Lung (tissue), 11 donors: ENCODE measurements at regions not wholly inside any gene's neighbourhood (a gene's known extent, or its start where the extent isn't known, plus 50 kb on each side); places are given as distances from the start of the nearest gene placed in this dataset.

Source experiments
- ATAC-seq: fragments of 200-7000 bp; cut with Tn5 transposase; one replicate; pipeline ENCODE4 v1.9.1; 2020; ENCODE audit warnings: moderate number of reproducible peaks; ENCODE audit not compliant: insufficient read depth, low FRiP score
- DNase-seq, 3 donors: peaks; one replicate each; pipeline ENCODE4 v3.0.0-alpha.2; 2013 to 2017
- H3K27ac ChIP-seq, 2 donors: one replicate each; pipeline ENCODE4 v1.5.1; 2013; ENCODE audit warnings: mild to moderate bottlenecking in 2 of 2, moderate library complexity in 2 of 2, control low read depth in 1 of 2, inconsistent platforms in 1 of 2, low read depth in 1 of 2, low read length in 1 of 2
- H3K27me3 ChIP-seq, 3 donors: one replicate each; pipeline ENCODE4 v1.5.1; 2013; ENCODE audit warnings: low read length in 2 of 3; ENCODE audit not compliant: control insufficient read depth in 3 of 3, insufficient read depth in 3 of 3
- H3K36me3 ChIP-seq, 4 donors: one replicate each; pipeline ENCODE4 v1.5.1; 2013; ENCODE audit warnings: low read length in 4 of 4, mild to moderate bottlenecking in 1 of 4, moderate library complexity in 1 of 4; ENCODE audit not compliant: control insufficient read depth in 4 of 4, insufficient read depth in 4 of 4
- H3K4me1 ChIP-seq, 5 donors: one replicate each; pipeline ENCODE4 v1.5.1; 2013; ENCODE audit warnings: low read length in 5 of 5, mild to moderate bottlenecking in 2 of 5, moderate library complexity in 1 of 5; ENCODE audit not compliant: control insufficient read depth in 5 of 5, insufficient read depth in 5 of 5
- H3K4me3 ChIP-seq: one replicate; pipeline ENCODE4 v1.5.1; 2013; ENCODE audit warnings: mild to moderate bottlenecking, control low read depth, moderate library complexity
- H3K9ac ChIP-seq, 2 donors: one replicate each; pipeline ENCODE4 v1.5.1; 2013; ENCODE audit warnings: low read length in 2 of 2, control low read depth in 1 of 2; ENCODE audit not compliant: insufficient read depth in 1 of 2
- H3K9me3 ChIP-seq, 4 donors: one replicate each; pipeline ENCODE4 v1.5.1; 2013; ENCODE audit warnings: low read length in 3 of 4, mild to moderate bottlenecking in 1 of 4, moderate library complexity in 1 of 4; ENCODE audit not compliant: control insufficient read depth in 4 of 4, insufficient read depth in 3 of 4
- WGBS, 2 donors: extraction: QIAGEN DNeasy Blood & Tissue Kit; methylation state at CpG; one replicate each; pipeline ENCODE4 v1.1.7; 2013; 5-methylcytosine and 5-hydroxymethylcytosine counted together
- TF ChIP-seq, protein P1 (sequence below): IDR thresholded peaks from 2 replicates; pipeline ENCODE4 v1.5.1; 2012; ENCODE audit warnings: mild to moderate bottlenecking; ENCODE audit errors: control extremely low read depth, extremely low read depth
- donor health status: control.
- donor health status: control.
- donor health status: Bipolar disorder and iron deficiency.
- donor health status: healthy.
- donor health status: DM: yes; HTN: yes; CAD: no.

DNA sequence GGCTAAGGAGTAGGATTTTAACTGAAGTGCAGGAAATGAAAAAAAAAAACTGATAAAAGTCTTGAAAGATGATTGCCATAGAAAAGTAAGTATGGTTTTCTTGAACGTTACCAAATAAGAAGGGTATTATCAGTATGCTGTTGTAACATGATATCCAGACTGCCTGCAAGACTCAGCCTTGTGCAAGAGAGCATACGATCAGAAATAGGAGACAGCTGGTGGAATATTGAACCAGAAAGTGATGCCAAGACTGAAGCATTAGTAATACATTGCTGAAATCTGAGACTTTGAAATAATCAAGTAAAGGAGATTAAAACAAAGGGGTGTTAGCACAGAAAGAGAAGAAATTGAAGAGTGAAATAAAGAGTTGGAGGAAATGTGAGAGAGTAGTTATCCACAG lies 452.7 kb upstream of the CNTN5 start:
- no peaks in the 10 kb centered on the region for H3K27me3 ChIP-seq
- H3K27ac ChIP-seq: no peak overlapping the region
- TF ChIP-seq, protein P1, sequence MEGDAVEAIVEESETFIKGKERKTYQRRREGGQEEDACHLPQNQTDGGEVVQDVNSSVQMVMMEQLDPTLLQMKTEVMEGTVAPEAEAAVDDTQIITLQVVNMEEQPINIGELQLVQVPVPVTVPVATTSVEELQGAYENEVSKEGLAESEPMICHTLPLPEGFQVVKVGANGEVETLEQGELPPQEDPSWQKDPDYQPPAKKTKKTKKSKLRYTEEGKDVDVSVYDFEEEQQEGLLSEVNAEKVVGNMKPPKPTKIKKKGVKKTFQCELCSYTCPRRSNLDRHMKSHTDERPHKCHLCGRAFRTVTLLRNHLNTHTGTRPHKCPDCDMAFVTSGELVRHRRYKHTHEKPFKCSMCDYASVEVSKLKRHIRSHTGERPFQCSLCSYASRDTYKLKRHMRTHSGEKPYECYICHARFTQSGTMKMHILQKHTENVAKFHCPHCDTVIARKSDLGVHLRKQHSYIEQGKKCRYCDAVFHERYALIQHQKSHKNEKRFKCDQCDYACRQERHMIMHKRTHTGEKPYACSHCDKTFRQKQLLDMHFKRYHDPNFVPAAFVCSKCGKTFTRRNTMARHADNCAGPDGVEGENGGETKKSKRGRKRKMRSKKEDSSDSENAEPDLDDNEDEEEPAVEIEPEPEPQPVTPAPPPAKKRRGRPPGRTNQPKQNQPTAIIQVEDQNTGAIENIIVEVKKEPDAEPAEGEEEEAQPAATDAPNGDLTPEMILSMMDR: no peak
- no peak overlapping the region for H3K4me3 ChIP-seq
- H3K9me3 ChIP-seq: no peaks in the 10 kb centered on the region
- no peaks in the 10 kb centered on the region for H3K4me1 ChIP-seq
- 36 to 62% methylated on average over 2 of the region's 2 CpGs for WGBS, 2 donors
- no peaks in the 10 kb centered on the region for H3K36me3 ChIP-seq
- no peak overlapping the region for H3K9ac ChIP-seq
- ATAC-seq: no peak
- DNase-seq: peak in 2 of 3 donors; percentile 50 to 65

DNA sequence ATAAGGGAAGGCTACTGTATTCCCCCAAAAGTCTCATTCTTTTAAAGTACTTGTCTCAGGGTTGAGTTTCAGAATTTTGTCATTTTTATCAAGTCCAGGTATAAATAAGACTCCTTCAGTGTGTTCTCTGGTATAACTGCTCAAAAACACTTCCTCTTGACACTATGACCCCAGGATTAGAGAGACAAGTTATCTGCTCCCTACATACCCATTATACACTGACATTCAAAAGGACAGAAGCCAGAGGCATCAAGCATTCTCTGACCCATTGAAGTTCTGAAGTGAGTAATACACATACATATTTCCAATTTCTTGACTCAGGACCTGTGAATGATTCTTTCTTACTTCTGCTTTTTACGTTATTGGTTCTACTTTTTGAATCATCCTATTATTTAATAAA lies 447.8 kb upstream of the CNTN5 start:
- no peak for DNase-seq
- Histone ChIP-seq H3K27ac (no peak overlapping the region), H3K9ac (no peak overlapping the region), H3K4me1 (no peaks in the 10 kb centered on the region), H3K9me3 (no peaks in the 10 kb centered on the region), H3K4me3 (no peak overlapping the region), H3K36me3 (no peaks in the 10 kb centered on the region), H3K27me3 (no peaks in the 10 kb centered on the region)
- TF ChIP-seq, protein P1: no peak
- ATAC-seq: no peak
- WGBS, 2 donors: 9 to 41% methylated on average over 1 of the region's 1 CpG

DNA sequence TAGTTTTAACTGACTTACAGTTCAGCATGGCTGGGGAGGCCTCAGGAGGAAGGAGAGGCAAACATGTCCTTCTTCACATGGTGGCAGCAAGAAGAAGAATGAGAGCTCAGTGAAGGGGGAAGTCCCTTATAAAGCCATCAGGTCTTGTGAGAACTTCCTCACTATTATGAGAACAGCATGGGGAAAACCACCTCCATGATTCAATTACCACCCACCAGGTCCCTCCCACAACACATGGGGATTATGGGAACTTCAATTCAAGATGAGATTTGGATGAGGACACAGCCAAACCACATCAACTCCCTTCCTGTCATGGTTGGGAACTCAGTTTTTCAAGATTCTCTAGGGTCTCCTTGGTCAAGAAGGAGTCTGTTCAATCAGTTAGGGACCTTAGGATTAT lies 432.9 kb upstream of the CNTN5 start:
- H3K27ac ChIP-seq: no peak overlapping the region
- no peaks in the 10 kb centered on the region for H3K9me3 ChIP-seq
- H3K9ac ChIP-seq: no peak overlapping the region
- no peak overlapping the region for H3K4me3 ChIP-seq
- ATAC-seq: no peak
- H3K4me1 ChIP-seq: no peaks in the 10 kb centered on the region
- H3K36me3 ChIP-seq: no peaks in the 10 kb centered on the region
- H3K27me3 ChIP-seq: no peaks in the 10 kb centered on the region
- TF ChIP-seq, protein P1: no peak
- DNase-seq: no peak

DNA sequence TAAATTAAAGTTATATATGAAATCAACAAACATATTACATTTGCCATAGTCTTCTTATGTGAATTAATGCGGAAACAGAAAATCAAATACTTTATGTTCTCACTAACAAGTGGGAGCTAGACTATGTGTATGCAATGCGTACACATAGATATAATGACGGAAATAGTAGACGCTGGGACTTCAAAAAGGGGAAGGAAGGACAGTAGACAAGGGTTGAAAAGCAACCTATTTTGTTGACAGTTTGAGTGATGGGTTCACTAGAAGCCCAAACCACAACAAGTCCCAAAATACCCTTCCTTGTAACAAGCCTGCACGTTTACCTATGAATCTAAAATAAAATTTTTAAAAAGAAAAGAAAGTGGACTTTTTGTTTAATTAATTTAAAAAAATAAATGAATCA lies 430.8 kb upstream of the CNTN5 start:
- H3K4me1 ChIP-seq: no peaks in the 10 kb centered on the region
- 29 to 46% methylated on average over 5 of the region's 5 CpGs for WGBS, 2 donors
- H3K4me3 ChIP-seq: no peak overlapping the region
- DNase-seq (no peak), ATAC-seq (no peak)
- H3K27me3 ChIP-seq: no peaks in the 10 kb centered on the region
- TF ChIP-seq, protein P1: no peak
- H3K36me3 ChIP-seq: no peaks in the 10 kb centered on the region
- no peak overlapping the region for H3K27ac ChIP-seq
- H3K9ac ChIP-seq: no peak overlapping the region
- no peaks in the 10 kb centered on the region for H3K9me3 ChIP-seq
